Astrocyte of the spinal cord (primary cell): ENCODE measurements at regions not wholly inside any gene's neighbourhood (a gene's known extent, or its start where the extent isn't known, plus 50 kb on each side); places are given as distances from the start of the nearest gene placed in this dataset.

Experiments
- DNase-seq: peaks from one replicate; pipeline ENCODE4 v3.0.0; 2011; ENCODE audit warnings: low read depth, low spot score
- H3K4me3 ChIP-seq: 2 replicates; pipeline ENCODE4 v1.5.1; 2011; ENCODE audit warnings: low read depth, mild to moderate bottlenecking, low read length, moderate library complexity
- in situ Hi-C: cut with HindIII; loops from 2 replicates; pipeline ENCODE4 v1.10.0; 2017; ENCODE audit warnings: low sequenced_read_pairs
- TF ChIP-seq, protein P1 (sequence below): IDR thresholded peaks from 2 replicates; pipeline ENCODE4 v1.5.1; 2012; ENCODE audit warnings: low read depth, mild to moderate bottlenecking, low read length, inconsistent platforms

DNA sequence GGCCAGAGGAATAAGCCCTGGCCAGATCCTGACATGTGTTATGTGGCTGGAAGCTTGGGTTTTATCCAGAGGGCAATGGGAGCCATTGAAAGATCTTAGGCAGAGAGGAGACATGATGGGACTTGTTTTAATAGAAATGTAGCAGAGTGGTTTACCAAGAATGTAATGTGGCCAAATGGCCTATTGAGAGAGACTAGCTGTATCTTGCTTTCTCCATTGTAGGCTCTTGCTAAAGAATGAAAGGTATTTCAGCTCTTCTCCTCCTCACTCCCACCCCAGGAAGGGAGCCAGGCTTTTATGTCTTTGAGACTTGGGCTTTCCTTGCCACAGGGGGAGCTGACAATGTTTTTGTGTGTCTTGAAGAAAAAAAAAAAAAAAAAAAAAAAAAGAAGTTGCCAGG is 82.3 kb downstream of the TRIM29 start:
- TF ChIP-seq, protein P1, sequence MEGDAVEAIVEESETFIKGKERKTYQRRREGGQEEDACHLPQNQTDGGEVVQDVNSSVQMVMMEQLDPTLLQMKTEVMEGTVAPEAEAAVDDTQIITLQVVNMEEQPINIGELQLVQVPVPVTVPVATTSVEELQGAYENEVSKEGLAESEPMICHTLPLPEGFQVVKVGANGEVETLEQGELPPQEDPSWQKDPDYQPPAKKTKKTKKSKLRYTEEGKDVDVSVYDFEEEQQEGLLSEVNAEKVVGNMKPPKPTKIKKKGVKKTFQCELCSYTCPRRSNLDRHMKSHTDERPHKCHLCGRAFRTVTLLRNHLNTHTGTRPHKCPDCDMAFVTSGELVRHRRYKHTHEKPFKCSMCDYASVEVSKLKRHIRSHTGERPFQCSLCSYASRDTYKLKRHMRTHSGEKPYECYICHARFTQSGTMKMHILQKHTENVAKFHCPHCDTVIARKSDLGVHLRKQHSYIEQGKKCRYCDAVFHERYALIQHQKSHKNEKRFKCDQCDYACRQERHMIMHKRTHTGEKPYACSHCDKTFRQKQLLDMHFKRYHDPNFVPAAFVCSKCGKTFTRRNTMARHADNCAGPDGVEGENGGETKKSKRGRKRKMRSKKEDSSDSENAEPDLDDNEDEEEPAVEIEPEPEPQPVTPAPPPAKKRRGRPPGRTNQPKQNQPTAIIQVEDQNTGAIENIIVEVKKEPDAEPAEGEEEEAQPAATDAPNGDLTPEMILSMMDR = no peak
- no peak overlapping the region for H3K4me3 ChIP-seq
- peak; percentile 3 for DNase-seq
- in situ Hi-C loops = no loop called here

DNA sequence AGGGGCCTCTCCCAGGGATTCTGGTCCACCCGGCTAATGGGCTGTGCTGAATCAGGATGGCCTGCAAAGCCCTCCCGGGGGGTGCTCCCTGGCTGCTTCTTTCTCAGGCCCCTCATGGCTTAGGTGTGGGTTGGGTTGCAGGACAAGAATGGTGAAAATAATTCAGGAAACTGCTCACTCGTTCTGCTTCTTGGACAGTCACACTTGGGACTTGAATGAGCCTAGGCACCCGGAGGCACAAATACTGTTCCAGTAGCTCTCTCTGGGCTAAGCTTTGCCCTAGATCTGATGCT is 83.2 kb downstream of the TRIM29 start:
- no peak for DNase-seq
- in situ Hi-C loops = no loop called here
- no peak overlapping the region for H3K4me3 ChIP-seq
- TF ChIP-seq, protein P1 = no peak

DNA sequence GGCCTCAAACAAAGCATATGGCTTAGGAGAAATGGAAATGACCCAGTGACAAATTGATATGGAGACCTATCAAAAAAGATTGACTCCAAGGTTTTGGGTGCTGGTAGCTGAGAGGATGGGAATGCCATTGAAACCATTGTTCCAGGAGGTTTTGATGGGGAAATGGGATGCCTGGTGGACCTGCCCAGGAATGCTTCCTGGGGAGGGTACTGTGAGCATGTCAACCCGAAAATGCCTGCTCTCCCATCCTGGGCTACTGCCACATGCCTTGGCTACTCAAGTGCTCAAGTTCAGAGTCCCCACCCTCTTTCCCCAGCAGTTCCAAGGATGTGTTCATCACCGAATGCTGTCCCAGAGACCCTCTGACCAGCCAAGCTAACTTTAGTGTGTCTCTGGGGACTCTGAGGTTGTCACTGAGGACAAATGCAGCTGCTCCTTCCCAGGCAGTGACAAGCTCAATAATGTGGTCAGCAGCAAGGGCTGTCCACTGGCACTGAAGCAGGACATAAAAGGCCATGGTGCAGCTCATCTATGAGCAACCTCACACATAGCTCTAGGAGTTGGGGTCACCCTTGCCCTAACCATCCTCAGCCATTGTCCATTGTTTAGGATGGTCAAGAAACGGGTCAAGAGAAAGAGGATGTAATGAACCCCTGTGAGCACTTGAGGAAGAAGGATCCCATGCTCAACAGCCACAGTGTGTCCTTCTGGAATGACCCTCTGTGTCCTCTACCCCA is 83.7 kb downstream of the TRIM29 start:
- no peak for DNase-seq
- in situ Hi-C loops = no loop called here
- TF ChIP-seq, protein P1 = no peak
- no peak overlapping the region for H3K4me3 ChIP-seq

DNA sequence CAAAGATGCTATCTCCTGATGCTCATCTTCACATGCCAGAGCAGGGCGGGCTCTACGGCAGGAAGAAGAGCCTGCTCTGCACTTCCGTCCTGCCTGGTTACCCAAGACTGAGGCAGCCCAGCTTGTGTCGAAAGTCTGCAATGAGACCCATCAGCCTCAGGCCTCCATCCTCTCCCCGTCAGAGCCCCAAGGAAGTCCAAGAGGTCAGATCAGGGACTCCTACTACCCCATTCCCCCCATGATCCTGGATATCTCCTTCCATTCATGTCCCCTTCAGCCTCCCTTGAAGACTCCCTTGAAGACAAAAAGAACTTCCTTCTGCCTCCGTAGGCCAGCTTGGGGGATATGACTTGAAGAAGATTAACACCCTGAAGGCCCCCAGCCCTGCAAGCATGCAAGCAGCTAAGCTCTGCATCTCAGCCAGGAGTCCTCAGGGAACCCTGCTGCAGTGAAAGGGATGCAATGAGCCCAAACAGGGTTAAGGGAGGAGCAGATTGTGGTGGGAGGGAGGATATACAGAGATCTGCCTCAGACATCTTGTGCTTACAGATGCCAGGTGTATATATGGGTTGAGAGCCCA is 85.6 kb downstream of the TRIM29 start:
- H3K4me3 ChIP-seq = no peak overlapping the region
- DNase-seq = no peak
- TF ChIP-seq, protein P1 = no peak
- in situ Hi-C loops = no loop called here

DNA sequence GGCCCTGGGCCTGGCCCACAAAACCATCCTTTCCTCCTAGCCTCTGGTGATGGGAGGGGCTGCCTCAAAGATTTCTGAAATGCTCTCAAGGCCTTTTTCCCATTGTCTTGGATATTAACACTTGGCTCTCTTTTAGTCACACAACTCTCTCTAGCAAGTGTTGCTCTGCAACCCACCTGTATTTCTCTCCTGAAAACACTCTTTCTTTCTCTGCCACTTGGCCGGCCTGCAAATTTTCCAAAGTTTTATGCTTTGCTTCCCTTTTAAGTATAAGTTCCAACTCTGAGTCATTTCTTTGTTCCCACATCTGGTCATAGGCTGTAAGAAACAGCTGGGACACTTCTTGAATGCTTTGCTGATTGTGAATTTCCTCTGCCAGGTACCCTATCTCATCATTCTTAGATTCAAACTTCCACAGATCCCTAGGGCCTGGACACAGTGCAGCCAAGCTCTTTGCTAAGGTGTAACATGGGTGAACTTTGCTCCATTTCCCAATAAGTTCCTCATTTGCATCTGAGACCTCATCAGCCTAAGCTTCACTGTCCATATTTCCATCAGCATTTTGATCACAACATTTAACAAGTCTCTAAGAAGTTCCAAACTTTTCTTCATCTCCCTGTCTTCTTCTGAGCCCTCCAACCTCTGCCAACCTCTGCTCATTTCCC is 93.8 kb downstream of the TRIM29 start:
- TF ChIP-seq, protein P1 = no peak
- in situ Hi-C loops = no loop called here
- H3K4me3 ChIP-seq = no peak overlapping the region
- no peak for DNase-seq

DNA sequence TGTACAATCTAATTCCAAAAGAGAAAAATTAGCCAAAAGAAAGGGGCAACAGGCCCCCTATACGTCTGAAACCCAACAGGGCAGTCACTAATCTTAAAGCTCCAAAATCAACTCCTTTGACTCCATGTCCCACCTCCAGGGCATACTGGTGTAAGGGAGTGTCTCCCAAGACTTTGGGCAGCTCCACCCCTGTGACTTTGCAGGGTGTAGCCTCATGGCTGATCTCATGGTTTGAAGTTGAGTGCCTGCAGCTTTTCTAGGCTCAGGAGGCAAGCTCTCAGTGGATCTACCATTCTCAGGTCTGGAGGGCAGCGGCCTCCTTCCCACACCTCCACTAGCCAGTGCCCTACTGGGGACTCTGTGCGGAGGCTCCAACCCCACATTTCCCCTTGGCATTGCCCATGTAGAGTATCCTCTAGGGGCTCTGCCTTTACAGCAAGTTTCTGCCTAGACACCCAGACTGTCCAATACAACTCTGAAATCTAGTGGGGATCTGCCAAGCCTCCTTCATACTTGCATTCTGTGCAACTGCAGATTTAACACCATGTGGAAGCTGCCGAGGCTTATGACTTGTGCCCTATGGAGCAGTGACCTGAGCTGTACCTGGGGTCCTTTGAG is 94.5 kb downstream of the TRIM29 start:
- TF ChIP-seq, protein P1 = no peak
- in situ Hi-C loops = no loop called here
- H3K4me3 ChIP-seq = no peak overlapping the region
- no peak for DNase-seq
